ENCODE measurements at regions not wholly inside any gene's neighbourhood (a gene's known extent, or its start where the extent isn't known, plus 50 kb on each side); places are given as distances from the start of the nearest gene placed in this dataset.

DNA sequence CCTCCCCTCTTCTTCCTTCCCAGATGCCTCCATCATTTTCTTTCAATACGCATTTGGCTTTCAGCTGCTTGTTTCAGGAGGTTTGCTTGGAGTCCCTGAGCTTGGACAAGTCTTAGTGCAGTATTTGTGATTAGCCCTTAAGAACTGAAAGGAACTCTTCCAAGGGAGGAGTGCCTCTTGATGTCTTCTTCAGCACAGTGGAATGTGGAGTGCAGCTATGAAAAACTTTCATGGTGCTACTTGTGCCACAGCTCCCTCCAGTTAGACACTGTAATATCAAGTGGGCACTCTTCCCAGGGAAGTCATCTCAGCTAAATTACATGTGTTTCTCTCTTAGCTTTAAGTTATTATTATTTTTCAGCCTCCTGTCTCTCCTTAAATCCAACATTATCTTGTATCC is 173.1 kb downstream of the NECTIN3 start:
- DNase-seq (ENCODE audit: low read depth in 4 of 4, low spot score in 3 of 4), result no peak

DNA sequence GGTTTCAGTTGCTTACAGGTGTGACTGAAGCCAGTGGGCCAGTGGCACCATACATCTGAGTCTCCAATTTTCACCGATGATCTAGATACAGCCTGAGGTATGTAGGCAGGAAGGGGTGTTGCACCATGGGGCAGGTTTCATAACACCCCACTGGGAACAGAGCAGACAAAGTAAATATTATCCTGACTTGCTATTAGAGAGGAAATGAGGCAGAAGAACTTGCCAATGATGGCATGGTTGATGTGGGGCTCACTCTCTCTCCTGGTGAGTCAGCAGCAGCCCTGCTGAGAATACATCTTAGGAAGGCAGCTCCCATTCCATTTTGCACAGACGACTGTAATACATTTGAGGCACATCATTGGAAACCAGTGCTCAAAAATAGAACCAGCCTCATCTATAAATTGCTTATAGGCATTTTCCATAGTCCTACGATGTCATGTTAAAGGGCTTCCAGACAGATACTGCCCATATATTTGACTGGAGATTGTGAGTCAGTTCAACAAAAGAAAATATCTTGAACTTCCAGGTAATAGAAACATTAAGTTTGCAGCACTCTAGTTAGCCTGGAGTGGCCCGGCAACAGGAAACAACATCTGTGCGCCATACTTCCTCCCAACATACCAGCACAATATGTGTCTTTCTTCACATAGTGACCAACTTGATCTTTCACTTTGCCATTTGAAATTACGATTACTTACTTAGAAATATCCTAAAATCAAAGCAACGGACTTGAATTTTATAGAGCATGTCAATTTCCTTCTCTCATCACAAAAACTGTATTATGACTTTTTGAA is 175.5 kb downstream of the NECTIN3 start:
- no peak for DNase-seq (ENCODE audit: low read depth in 4 of 4, low spot score in 3 of 4)

DNA sequence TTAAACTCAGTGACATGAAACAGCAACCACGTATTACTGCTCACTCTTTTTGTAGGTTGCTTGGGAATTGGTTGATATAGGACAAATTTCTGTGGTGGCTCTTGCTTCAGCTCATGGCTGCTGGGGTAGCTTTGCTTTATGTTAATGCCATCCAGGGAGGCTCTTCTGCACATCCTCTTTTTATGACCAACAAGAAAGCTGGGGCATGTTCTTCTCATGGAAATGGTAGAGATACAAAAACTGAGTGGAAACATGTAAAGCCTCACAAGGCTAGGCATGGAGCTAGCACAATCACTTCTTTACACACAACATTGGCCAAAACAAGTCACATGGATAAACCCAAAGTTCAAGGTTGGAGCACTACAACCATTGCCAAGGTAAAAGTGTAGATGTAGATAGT is 176.8 kb downstream of the NECTIN3 start:
- no peak for DNase-seq (ENCODE audit: low read depth in 4 of 4, low spot score in 3 of 4)

DNA sequence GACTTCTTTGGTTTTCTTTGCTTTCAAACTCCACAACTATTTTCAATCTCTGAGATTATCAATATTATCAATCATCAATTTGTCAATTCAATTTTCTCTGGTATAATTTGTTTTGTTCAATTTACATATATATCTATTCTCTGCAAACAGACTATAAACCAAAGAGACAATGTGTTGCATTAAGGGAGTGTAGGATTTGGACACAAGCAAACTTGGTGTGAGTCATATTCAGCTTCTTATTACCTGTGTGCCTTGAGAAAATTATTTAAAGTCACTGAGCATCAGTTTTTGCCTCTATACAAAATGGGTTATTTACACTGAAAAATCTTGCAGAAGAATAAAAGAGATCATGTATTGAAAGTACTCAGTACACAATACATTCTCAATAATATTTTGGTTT is 177.8 kb downstream of the NECTIN3 start:
- no peak for DNase-seq (ENCODE audit: low read depth in 4 of 4, low spot score in 3 of 4)

DNA sequence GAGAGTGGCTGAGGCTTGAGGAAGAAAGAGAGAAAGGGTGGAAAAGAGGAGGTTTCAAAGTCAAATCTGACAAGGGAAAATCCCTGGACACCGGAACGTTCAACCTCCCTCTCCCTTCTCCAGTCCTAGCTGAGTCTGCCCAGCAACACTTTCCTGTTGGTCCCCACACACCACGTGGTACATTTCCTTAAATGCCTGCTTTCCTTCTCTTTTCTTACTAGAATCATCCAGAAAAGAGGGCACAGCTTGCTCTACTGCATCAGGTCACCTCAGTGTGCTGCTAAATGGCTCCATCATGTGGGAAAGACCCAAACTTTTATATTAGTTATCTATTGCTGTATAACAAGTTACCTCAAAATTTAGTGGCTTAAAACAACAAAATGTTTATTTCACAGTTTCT is 181.2 kb downstream of the NECTIN3 start:
- no peak for DNase-seq (ENCODE audit: low read depth in 4 of 4, low spot score in 3 of 4)

DNA sequence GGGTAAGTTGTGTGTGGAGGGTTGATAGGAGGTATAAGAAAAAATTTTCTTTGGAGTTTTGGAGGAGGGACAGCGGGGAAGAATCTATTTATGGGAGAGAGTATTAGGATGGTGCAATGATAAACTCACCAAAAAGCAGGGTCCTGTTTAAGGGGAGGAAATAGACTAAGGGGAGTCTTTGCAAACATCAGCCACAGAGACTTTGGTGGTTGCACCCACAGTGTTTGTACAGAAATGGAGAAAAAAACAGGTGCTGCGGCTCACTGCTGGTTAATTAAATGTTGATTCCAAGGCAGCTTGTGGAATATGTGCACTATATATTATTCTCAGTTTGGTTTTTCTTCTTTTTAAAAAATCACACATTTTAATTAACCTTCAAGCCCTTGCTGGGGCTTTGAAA is 182.1 kb downstream of the NECTIN3 start:
- DNase-seq (ENCODE audit: low read depth in 4 of 4, low spot score in 3 of 4), result no peak

DNA sequence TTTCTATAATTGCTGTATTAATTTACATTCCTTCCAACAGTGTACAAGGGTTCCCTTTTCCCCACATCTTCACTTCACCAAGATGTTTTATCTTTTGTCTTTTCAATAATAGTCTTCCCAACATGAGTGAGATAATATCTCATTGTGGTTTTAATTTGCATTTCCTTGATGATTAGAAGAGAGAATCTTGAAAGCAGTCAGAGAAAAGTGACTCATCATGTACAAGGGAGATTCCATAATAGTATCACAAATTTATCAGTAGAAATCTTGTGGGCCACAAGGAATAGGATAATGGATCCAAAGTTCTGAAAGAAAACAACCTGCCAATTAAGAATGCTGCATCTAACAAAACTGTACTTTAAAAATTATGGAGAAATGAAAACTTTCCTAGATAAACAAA is 189.3 kb downstream of the NECTIN3 start:
- DNase-seq (ENCODE audit: low read depth in 4 of 4, low spot score in 3 of 4), result no peak

DNA sequence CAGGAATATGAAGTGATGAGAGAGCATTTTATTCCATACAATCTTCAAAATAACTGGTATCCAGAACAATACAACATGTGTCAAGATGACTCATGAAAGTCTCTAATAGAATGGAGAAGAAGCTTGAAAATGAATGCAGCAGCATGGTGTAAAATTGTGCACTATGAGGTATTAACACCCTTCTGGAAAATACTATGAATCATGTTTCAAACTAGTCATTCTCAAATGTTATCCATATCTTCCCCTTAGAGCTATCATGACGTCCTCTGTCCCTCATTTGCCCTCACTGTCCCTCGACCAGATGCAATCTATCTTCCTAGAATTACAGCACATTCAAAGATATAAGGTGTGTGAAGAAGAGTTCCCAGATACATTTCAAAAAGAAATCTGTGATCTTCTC is 198.2 kb downstream of the NECTIN3 start:
- DNase-seq (ENCODE audit: low read depth in 4 of 4, low spot score in 3 of 4), result no peak

DNA sequence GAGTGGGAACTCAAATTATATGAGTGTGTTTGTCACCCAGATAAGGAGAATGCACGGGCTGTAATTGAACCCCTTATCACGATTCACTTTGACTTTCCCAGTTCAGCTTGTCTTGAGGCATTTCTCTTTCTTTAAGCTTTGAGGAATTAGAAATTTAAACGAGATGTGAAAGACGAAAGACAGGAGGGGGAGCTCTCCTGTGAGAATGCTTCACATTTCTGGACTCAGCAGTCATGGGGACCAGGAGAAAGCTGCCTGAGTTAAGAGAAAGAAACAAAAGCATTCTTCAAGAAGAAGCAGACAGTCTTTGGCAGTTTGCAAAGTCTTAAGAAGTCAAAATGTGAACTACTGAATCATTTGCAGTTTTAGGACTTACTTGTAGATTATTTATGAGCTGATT is 205.6 kb downstream of the NECTIN3 start:
- peak in 1 of 4 donors; percentile 12 for DNase-seq (ENCODE audit: low read depth in 4 of 4, low spot score in 3 of 4)

DNA sequence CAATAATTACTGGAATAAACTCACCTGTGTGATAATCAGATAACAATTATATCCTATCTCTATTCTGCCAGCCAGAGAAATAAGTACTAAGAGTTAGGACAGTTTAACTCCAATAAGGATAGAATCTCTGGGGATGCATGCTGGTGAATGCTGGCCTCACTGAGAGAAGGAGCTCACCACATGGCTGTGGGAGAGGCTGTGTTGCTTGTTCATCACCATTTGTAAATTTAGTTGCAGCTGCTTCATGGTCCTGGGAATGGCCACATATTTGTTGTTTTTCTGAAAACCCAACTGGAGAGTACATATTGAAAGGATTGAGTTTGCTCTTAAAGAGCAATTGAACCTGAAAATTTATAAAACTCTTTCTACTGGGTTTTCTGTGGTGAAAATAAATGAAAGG is 207.3 kb downstream of the NECTIN3 start:
- no peak for DNase-seq (ENCODE audit: low read depth in 4 of 4, low spot score in 3 of 4)

DNA sequence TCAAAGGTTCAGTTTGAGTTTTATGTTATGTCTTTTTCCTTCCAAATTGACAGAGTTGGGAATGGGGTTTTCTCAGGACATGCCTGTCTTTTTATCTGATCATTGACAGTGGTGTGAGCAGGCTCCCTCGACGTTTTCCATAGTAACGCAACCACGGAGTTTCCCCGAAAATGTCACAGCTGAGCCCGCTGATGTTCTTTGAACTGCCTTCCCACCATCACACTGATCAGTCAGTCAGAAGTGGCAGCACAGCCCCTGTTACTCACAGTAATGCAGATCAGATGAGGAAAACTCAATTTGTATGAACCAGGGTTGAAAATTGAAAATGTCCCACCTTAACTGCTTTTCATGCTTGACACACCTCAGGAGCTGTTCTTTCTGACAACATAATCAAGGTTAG is 210.4 kb downstream of the NECTIN3 start:
- no peak for DNase-seq (ENCODE audit: low read depth in 4 of 4, low spot score in 3 of 4)

DNA sequence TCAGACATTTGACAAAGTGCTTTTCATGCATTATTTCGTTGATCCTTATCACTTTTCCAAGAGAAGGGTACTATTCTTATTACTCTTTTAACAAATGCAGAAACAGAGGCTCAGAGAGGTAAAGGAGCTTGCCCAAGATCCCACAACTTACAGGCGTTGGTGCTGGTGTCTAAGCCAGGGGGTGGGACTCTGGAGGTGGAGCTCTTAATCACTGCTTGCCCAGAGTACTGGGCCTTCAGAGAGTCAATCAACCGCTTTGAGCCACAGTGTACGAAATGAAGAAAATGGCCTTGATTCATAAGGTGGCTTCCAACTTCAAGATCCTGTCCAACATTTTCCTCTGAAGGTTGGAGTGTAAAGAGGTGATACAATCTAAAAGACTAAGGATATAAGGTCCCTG is 211.5 kb downstream of the NECTIN3 start:
- no peak for DNase-seq (ENCODE audit: low read depth in 4 of 4, low spot score in 3 of 4)

DNA sequence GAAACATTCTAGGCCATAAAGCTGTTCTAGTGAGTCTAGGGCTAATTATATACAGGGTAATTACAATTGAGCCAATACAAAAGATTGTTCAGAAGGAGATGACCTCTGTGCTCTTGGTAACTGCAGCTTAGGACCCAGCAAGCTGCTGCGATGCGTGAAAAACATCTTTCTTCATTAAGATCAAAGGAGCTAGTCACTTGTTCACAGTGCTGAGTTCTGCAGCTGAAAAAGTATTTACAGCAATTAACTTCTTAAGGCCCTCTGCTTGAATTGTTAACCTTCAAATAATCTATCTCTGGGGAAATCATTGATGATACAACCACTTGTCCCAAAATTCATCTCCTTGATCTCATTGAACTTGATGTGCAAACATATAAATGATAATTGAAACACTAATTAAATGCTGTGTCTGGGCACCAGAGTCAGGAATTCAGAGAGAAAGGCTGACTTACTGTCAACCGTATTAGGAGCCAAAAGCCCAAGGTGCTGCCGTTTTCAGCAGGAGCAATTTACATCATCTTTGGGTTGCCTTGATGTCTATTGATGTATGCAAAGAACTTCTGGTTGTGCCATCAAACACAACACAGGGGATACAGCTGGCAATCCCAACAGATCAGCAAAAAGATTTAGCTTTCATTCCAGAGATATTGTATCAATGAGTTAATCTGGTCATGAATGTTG is 213.0 kb downstream of the NECTIN3 start:
- DNase-seq (ENCODE audit: low read depth in 4 of 4, low spot score in 3 of 4), result no peak

DNA sequence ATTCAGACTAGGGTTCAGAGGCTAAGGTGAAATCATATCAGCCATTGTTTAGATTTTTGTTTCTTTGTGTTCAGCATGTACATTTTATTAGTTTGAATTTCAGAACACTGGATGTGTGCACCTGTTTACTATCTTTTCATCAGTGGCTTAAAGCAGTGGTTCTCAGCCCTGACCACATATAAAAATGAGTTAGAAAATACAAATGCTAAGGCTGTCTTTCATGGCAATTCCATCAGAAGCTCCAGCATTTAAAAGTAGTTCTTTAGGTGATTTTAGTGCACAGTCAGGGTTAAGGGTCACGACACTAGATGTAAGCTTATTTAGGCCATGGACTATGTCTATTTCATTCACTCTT is 213.5 kb downstream of the NECTIN3 start:
- DNase-seq (ENCODE audit: low read depth in 4 of 4, low spot score in 3 of 4), result no peak

DNA sequence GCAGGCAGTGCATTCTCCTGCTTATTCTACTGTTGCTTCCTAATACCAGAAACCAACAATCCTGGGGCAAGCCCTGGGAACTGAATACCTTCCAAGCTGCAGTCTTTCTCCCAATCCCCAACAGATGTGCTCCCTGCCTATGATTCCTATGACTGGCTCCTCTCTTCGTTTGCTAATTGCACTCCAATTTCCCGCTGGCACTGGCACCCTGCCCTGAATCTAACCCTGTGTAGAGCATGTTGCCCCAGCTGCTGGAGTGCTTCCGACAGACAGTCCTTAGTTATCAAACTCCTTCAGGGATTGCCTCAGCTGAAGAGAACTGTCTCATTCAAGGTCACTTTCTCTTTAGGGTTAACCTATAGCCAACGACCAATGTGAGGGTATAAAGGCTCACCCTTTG is 214.1 kb downstream of the NECTIN3 start:
- DNase-seq (ENCODE audit: low read depth in 4 of 4, low spot score in 3 of 4), result no peak

DNA sequence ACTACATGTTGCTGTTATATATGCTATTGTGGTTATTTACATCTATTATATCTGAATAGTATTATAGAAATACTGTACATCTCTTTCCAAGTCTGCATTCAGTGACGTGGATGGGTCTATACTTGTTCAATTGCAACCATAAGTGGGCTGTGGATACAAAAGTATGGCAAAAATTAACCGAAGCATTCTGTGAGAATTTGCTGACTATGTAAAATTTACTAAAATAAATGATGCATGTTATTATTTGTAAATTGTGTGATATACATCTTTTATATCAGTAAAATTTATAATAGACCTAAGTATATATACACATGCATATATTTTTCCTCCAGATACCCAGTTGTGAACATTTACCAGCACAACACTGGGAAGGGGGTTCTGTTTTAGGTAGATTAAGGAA is 215.1 kb downstream of the NECTIN3 start:
- no peak for DNase-seq (ENCODE audit: low read depth in 4 of 4, low spot score in 3 of 4)

DNA sequence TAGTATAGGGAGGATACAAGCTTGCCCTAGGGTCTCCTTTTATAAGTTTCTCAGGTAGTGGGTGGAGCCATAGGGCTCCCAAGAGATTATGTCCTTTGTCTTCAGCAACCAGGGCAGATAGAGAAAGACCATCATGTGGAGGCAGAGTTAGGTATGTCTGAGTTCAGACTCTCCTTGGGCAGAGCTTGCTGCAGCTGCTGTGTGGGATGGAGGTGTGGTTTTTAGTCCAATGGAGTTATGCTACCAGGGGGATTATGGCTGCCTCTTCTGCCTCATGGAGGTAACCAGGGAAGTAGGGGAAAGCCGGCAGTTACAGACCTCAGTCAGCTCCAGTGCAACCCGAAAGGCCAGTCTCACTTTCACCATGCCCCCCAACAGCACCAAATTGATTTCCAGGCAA is 220.5 kb downstream of the NECTIN3 start:
- no peak for DNase-seq (ENCODE audit: low read depth in 4 of 4, low spot score in 3 of 4)

DNA sequence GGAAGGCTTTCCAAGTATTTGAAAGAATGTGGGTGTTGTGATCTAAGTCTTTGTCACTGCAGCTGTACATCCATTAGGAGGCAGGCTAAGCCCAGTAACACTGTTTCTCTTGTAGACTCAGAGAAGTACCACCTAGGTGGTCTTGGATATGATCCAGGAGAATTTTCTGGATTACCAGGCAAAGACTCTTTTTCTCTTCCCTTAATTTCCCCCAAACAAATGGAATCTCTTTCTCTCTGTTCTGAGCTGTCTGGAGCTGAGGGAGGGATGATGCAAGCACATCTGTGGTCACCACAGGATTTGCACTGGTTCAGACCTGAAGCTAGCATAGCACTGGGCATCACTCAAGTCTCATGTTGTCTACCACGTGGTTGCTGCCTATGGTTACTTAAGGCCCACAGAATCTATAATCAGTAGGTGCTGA is 227.6 kb downstream of the NECTIN3 start:
- no peak for DNase-seq (ENCODE audit: low read depth in 4 of 4, low spot score in 3 of 4)

DNA sequence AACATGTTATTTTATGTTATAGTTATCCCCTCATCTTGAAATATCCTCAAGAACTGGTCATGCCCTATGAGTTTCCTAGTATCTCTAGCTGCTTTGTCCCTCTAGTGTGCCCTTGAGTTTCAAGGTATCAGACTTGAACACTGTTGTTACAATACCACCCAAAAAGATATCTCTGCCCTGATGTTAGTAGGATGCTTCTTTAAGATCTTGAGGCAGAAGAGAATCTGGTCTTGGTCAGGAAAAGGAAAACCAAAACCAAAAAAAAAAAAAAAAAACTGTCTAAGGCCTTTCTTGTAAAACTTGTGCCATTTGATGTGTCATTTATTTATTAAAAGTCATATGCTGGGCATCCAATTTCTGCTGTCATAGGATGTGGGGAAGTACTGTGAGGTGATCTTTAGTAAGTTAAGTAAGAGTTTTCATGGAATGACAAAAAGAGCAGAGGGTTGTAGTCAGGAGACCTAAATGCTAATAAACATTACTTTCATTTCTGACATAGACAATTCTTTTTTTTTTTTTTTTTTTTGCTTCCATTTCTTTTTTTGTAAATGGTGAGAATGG is 229.7 kb downstream of the NECTIN3 start:
- DNase-seq (ENCODE audit: low read depth in 4 of 4, low spot score in 3 of 4), result no peak

DNA sequence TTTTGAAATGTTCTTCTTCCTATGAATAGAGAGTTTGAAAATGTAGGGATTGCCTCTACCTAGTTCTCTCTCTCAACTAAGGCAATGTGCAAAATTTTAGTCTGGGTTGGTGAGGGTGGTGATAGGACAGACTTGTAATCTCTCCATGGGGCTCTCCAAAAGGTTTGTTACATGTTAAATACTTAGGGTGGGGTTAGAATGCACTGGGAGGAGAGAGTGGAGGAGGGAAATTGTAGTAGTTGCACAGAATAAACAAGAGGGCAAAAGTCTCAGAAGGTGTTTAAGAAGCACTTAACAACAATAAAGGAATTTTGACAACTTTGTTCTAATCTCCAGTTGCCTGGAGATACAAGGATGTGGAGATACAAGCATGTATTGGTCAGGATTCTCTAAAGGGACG is 230.4 kb downstream of the NECTIN3 start:
- DNase-seq (ENCODE audit: low read depth in 4 of 4, low spot score in 3 of 4), result no peak

DNA sequence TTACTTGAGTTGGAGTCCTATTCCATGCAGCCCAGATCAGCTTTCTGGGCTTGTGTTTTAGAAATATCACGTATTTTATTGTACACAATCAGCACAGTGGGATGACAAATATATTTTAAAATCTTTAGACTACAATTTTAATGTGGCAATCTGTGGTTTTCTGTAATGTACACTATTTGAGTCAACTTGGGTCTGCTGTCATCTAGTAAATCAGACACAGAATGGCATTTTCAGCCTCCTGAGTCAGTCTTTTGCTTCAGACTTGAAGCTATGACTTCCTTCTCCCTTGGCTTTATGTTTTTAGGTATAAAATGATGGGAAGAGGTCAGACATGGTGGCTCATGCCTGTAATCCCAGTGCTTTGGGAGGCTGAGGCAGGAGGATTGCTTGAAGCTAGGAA is 232.1 kb downstream of the NECTIN3 start:
- no peak for DNase-seq (ENCODE audit: low read depth in 4 of 4, low spot score in 3 of 4)

DNA sequence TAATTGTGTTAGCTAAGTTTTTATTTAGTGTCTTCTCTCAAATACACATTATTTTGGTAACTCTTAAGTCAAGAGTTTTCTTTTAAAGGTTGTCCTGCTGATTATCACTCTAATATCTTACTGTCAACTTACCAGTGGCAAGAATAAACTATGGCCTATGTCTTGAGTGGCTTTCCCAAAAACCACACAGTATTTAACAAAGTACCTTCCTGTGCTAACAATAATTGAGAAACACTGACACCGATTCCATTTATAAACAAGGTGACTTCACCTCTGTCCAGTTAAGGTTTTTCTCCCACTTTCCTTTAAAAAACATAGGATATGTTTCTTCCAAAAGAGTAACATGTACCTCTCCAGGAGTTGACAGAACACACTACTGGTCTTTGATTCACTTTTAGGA is 234.3 kb upstream of the CD96 start:
- no peak for DNase-seq (ENCODE audit: low read depth in 4 of 4, low spot score in 3 of 4)
